ENCODE measurements at regions not wholly inside any gene's neighbourhood (a gene's known extent, or its start where the extent isn't known, plus 50 kb on each side); places are given as distances from the start of the nearest gene placed in this dataset.

- no peak for TF ChIP-seq EZH2 (IDR thresholded peaks at IDR 0.05; ENCODE audit: borderline replicate concordance, insufficient read depth, low read depth, low read length, poor library complexity, severe bottlenecking)
- TF ChIP-seq, protein P1, sequence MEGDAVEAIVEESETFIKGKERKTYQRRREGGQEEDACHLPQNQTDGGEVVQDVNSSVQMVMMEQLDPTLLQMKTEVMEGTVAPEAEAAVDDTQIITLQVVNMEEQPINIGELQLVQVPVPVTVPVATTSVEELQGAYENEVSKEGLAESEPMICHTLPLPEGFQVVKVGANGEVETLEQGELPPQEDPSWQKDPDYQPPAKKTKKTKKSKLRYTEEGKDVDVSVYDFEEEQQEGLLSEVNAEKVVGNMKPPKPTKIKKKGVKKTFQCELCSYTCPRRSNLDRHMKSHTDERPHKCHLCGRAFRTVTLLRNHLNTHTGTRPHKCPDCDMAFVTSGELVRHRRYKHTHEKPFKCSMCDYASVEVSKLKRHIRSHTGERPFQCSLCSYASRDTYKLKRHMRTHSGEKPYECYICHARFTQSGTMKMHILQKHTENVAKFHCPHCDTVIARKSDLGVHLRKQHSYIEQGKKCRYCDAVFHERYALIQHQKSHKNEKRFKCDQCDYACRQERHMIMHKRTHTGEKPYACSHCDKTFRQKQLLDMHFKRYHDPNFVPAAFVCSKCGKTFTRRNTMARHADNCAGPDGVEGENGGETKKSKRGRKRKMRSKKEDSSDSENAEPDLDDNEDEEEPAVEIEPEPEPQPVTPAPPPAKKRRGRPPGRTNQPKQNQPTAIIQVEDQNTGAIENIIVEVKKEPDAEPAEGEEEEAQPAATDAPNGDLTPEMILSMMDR (IDR thresholded peaks at IDR 0.05), result no peak
These were observed 91.6 kb upstream of the TANK start for GRCh38 chr2:161068670-161069069.

Data from B cell (primary cell).